ENCODE measurements at regions not wholly inside any gene's neighbourhood (a gene's known extent, or its start where the extent isn't known, plus 50 kb on each side); places are given as distances from the start of the nearest gene placed in this dataset.
A peak's percentile ranks its signal among the peaks of the same experiment; 100 is the strongest.

DNA sequence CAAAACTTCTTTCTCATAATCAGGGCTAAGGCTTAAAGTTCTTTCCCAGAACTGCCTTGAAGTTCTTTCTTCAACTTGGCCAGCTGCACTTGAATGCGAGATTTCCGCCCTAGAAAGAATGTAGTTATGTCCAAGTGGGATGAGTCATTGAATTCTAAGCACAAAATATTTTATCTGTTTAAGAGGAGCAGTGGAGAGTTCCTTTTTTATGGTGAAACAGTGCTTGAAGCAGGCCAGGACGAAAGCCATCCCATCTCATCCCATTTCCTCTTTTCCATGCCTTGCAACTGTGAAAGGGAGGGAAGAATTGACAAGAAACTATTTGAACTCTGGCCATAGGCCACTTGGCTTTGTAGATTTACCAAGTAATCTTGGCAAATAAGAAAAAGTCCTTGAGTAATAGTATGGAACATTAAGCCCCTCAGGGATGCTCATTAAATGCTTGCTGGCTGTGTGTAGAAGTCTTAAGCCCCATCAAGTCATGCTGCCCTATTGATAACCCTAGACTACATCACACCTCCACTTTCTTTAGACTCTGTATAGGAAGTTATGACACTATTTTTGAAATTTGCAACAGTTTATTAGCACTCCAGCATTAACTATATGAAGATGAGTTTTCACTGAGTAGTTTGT, 174.5 kb downstream of the KCTD12 start:
- peak; percentile 79 for DNase-seq (ENCODE audit: extremely low read depth, low read depth)
- TF ChIP-seq, protein P1, sequence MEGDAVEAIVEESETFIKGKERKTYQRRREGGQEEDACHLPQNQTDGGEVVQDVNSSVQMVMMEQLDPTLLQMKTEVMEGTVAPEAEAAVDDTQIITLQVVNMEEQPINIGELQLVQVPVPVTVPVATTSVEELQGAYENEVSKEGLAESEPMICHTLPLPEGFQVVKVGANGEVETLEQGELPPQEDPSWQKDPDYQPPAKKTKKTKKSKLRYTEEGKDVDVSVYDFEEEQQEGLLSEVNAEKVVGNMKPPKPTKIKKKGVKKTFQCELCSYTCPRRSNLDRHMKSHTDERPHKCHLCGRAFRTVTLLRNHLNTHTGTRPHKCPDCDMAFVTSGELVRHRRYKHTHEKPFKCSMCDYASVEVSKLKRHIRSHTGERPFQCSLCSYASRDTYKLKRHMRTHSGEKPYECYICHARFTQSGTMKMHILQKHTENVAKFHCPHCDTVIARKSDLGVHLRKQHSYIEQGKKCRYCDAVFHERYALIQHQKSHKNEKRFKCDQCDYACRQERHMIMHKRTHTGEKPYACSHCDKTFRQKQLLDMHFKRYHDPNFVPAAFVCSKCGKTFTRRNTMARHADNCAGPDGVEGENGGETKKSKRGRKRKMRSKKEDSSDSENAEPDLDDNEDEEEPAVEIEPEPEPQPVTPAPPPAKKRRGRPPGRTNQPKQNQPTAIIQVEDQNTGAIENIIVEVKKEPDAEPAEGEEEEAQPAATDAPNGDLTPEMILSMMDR (IDR thresholded peaks at IDR 0.05; ENCODE audit: low read depth, low read length, missing control alignments): no peak
- H3K4me3 ChIP-seq (replicated peaks; ENCODE audit: low read depth, low read length): no peak overlapping the region

DNA sequence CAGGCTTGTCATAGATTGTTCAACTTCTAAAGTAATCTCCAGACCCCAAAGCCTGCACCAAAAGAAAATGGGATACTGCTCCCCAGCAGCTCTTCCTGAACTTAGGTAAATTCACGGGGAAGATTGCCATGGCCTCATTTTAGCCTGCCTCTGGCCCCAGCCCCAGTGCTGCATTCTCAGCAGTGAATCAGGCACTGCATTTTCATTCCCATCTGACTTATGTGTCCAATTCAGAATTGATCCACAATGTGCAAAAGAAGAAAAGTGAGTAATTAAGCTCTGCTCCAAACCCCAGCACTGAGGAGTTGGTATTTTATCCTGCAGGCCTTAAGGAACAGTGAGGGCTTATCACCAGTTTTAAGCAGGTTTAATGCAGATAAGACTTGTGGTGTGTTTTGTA, 176.4 kb downstream of the KCTD12 start:
- DNase-seq (ENCODE audit: extremely low read depth, low read depth): no peak
- no peak overlapping the region for H3K4me3 ChIP-seq (replicated peaks; ENCODE audit: low read depth, low read length)
- TF ChIP-seq, protein P1 (IDR thresholded peaks at IDR 0.05; ENCODE audit: low read depth, low read length, missing control alignments): no peak

DNA sequence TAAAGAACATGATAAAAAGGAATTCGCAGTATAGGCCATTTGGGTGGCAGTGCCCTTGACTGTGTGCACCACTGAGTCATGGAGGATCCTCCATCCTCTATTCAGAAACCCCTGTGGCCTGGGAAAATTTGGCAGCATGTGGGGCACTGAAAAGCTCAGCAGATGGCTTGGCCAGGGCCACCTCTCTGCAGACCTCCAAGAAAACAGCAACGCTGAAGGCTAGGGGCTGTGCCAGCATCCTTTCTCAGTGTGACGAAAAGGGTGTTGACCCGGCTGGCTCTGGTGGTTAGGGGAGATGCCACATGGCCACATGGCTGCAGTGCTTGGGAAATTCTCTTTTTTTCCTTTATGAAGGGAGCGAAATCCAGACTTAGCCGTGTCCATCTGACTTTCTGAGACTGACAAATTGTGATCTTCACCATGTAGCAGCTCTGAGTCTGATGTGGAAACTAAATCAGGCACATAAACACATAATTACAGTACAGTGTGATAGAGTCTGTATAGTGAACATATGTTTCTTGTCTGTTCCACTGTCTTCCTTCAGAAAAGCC, 178.0 kb downstream of the KCTD12 start:
- no peak for DNase-seq (ENCODE audit: extremely low read depth, low read depth)
- TF ChIP-seq, protein P1 (IDR thresholded peaks at IDR 0.05; ENCODE audit: low read depth, low read length, missing control alignments): no peak
- H3K4me3 ChIP-seq (replicated peaks; ENCODE audit: low read depth, low read length): no peak overlapping the region

DNA sequence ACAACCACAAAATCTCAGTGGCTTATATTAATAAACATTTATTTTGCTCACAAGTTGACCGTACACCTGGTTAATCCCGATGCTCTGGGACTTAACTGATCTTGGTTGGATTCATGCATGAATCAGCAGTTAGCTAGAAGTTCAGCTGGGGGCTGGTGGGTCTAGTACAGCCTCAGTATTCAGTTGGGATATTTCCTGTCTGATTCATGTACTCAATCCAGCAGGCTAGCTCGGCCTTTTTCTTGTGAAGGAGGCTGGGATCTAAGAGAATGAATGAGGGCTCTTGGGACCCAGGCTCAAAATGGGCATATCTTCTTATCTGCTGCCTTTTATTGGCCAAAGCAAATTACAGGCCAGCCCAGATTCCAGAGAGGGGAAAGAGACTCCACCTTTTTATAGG, 178.8 kb downstream of the KCTD12 start:
- no peak for DNase-seq (ENCODE audit: extremely low read depth, low read depth)
- no peak overlapping the region for H3K4me3 ChIP-seq (replicated peaks; ENCODE audit: low read depth, low read length)
- TF ChIP-seq, protein P1 (IDR thresholded peaks at IDR 0.05; ENCODE audit: low read depth, low read length, missing control alignments): no peak

DNA sequence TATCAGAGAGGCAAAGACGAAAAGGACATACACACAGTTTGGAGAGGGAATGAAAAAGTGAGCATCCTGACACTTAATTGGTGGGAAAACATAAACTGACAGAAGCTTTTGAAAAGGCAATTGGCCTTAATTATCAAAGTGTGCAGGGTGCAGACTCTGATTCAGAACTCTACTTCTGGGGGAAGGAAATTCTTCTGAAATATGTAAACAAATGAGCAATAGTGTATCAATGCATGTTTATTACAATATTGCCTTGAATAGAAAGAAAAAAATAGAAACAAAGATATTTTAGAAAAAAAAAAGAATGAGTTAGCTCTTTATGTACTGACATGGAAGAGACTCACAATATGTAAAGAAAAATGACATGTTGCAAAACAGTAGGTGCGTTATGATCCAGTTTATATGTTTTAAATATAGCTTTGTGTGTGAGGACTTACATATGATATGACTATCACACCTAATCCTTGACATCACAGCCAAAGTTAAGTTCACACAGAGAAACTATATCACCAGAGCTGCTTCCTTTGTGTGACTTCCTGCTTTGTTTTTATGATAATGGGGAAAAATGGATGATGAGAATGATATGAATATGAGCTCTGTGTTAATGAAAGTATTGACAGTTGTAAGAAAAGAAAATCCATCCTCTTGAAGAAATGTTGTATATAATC, 182.4 kb downstream of the KCTD12 start:
- TF ChIP-seq, protein P1 (IDR thresholded peaks at IDR 0.05; ENCODE audit: low read depth, low read length, missing control alignments): no peak
- no peak for DNase-seq (ENCODE audit: extremely low read depth, low read depth)
- no peak overlapping the region for H3K4me3 ChIP-seq (replicated peaks; ENCODE audit: low read depth, low read length)

DNA sequence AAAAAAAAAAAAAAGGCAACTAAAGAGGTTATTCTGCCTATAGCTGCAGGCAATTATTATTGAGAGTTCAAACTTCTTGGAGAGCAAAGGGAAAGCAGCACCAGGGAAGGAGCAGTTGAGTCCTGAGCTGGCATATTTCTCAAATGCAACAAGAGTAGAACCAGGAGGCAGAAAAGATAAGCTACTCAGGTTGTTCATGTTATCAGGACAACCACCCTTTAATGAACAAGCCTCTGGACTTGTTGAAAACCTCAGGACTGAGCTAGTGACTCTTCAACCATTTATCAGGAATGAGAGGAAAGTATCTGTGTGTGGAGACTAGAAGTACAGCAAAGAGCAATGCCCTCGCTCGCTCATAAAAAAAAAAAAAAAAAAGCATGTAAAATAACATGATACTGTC, 183.0 kb downstream of the KCTD12 start:
- TF ChIP-seq, protein P1 (IDR thresholded peaks at IDR 0.05; ENCODE audit: low read depth, low read length, missing control alignments): no peak
- DNase-seq (ENCODE audit: extremely low read depth, low read depth): no peak
- H3K4me3 ChIP-seq (replicated peaks; ENCODE audit: low read depth, low read length): no peak overlapping the region
